HepG2 (cell line): ENCODE measurements at regions not wholly inside any gene's neighbourhood (a gene's known extent, or its start where the extent isn't known, plus 50 kb on each side); places are given as distances from the start of the nearest gene placed in this dataset.

Source experiments
- CEBPB ChIP-seq: IDR thresholded peaks from 2 replicates; pipeline ENCODE4 v1.6.1; 2011; ENCODE audit warnings: low read depth, low read length, improper control_type of control experiment, borderline replicate concordance
- GATA4 ChIP-seq: sonication (generic); IDR thresholded peaks from 2 replicates; pipeline ENCODE4 v1.6.1; 2016; ENCODE audit warnings: antibody characterized with exemption, low read depth, borderline replicate concordance
- HHEX ChIP-seq: IDR thresholded peaks from 2 replicates; pipeline ENCODE4 v1.6.1; 2016; ENCODE audit warnings: control low read depth
- NR1H2 ChIP-seq: sonication (generic); formaldehyde crosslinking; IDR thresholded peaks from 2 replicates; pipeline ENCODE4 v1.8.1; 2022; ENCODE audit warnings: low read depth, missing genetic modification reagents, borderline replicate concordance
- YEATS4 ChIP-seq: sonication (generic); formaldehyde crosslinking; IDR thresholded peaks from 2 replicates; pipeline ENCODE4 v1.4.0; 2020; ENCODE audit warnings: missing genetic modification reagents, borderline replicate concordance
- TF ChIP-seq, protein P1 (sequence below): sonication (generic); formaldehyde crosslinking; IDR thresholded peaks from 2 replicates; pipeline ENCODE4 v1.5.0; 2020; ENCODE audit warnings: mild to moderate bottlenecking, missing genetic modification reagents, moderate library complexity
- TF ChIP-seq, protein P2 (sequence below), 2 experiments: sonication (generic) in 1 of 2; formaldehyde crosslinking in 1 of 2; IDR thresholded peaks; 2 replicates each; pipeline versions ENCODE4 v1.5.1 to v1.6.1; 2011 to 2020; ENCODE audit warnings: borderline replicate concordance in 1 of 2, low read depth in 1 of 2, low read length in 1 of 2, mild to moderate bottlenecking in 1 of 2, missing genetic modification reagents in 1 of 2, moderate library complexity in 1 of 2

GRCh38 chr10:105679781-105680180 is 1038.7 kb downstream of the SORCS3 start:
- TF ChIP-seq, protein P1, sequence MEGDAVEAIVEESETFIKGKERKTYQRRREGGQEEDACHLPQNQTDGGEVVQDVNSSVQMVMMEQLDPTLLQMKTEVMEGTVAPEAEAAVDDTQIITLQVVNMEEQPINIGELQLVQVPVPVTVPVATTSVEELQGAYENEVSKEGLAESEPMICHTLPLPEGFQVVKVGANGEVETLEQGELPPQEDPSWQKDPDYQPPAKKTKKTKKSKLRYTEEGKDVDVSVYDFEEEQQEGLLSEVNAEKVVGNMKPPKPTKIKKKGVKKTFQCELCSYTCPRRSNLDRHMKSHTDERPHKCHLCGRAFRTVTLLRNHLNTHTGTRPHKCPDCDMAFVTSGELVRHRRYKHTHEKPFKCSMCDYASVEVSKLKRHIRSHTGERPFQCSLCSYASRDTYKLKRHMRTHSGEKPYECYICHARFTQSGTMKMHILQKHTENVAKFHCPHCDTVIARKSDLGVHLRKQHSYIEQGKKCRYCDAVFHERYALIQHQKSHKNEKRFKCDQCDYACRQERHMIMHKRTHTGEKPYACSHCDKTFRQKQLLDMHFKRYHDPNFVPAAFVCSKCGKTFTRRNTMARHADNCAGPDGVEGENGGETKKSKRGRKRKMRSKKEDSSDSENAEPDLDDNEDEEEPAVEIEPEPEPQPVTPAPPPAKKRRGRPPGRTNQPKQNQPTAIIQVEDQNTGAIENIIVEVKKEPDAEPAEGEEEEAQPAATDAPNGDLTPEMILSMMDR, result no peak
- TF ChIP-seq GATA4 (no peak), YEATS4 (CRISPR knock-in tag) (no peak), CEBPB (no peak), NR1H2 (no peak), HHEX (no peak)
- TF ChIP-seq, protein P2, sequence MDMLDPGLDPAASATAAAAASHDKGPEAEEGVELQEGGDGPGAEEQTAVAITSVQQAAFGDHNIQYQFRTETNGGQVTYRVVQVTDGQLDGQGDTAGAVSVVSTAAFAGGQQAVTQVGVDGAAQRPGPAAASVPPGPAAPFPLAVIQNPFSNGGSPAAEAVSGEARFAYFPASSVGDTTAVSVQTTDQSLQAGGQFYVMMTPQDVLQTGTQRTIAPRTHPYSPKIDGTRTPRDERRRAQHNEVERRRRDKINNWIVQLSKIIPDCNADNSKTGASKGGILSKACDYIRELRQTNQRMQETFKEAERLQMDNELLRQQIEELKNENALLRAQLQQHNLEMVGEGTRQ (IDR thresholded peaks at IDR 0.05; ENCODE audit: low read depth, low read length), result no peak
- TF ChIP-seq, protein P2 (CRISPR knock-in tag; IDR thresholded peaks at IDR 0.05; ENCODE audit: borderline replicate concordance), result no peak
